ENCODE measurements at regions not wholly inside any gene's neighbourhood (a gene's known extent, or its start where the extent isn't known, plus 50 kb on each side); places are given as distances from the start of the nearest gene placed in this dataset.

- TF ChIP-seq TAF1 (IDR thresholded peaks at IDR 0.05; ENCODE audit: borderline replicate concordance, low read depth, low read length): no peak
- TF ChIP-seq POLR2A (IDR thresholded peaks at IDR 0.05; ENCODE audit: low read depth, low read length): no peak
Observed at GRCh38 chr1:30024411-30025195, 698.8 kb downstream of the MATN1 start.
